ENCODE measurements at regions not wholly inside any gene's neighbourhood (a gene's known extent, or its start where the extent isn't known, plus 50 kb on each side); places are given as distances from the start of the nearest gene placed in this dataset.

DNA sequence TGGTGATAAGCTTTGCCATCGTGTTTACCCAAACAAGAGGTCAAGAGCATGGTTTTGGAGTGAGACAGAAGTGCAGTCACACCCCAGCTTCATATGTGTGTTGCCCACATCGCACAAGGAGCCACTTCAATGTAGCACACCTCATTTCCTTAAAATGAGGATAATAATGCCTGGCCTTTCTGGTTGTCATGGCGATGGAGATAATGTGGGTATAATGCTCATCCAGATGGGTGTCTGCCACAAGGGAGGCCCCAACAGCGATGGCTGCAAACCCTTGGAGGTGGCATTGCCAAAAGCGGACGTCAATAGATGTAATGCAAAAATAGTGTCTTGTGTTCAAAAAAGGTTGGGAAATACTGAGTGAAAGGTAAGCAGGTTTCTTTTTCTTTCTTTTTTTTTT lies 83.1 kb upstream of the AJAP1 start:
- DNase-seq (ENCODE audit: low read depth in 2 of 2) = no peak

- no peak for DNase-seq (ENCODE audit: low read depth in 2 of 2)
These were observed 80.9 kb upstream of the AJAP1 start for GRCh38 chr1:4573526-4573925.

DNA sequence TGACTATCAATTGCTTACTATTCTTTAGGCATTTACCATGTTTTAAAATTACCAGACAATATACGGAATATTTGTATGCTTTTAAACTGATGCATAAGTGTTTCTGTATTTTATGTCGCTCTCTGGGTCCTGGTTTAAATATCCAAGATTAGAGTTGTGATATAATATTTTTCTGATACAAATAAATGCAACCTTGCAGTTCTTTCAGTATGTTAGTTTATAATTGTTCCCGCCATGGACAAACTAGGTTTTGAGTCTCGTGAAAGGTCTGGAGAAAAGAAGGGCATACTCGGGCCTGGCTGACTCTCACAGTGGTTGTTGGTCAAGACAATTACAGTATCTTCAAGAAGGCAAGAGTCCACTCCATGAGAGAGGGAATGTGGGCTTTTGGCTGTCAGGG lies 72.6 kb upstream of the AJAP1 start:
- no peak for DNase-seq (ENCODE audit: low read depth in 2 of 2)

- DNase-seq (ENCODE audit: low read depth in 2 of 2) = no peak
These were observed 70.0 kb upstream of the AJAP1 start for GRCh38 chr1:4584449-4584848.

DNA sequence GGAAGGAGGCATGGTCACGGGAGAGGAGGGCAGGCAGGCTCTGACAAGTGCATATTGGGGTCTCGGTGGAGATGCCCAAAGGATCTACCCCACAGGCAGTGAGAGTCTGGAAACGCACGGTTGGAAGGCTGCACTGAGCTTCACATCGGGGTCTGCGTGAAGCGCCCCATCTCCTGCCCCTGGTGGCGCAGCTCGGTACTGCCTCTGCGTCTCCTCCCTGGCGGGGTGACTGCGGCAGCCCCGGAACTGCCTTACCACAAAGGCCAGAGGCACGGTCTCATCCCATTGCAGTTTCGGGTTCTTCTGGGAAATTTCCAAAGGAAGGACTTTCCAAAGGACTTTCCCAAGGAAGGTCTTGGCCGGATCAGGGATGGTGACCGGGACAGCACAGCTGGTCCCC lies 69.2 kb upstream of the AJAP1 start:
- DNase-seq (ENCODE audit: low read depth in 2 of 2) = peak; percentile 26 to 54

GRCh38 chr1:4585705-4586104 lies 68.7 kb upstream of the AJAP1 start:
- no peak for DNase-seq (ENCODE audit: low read depth in 2 of 2)

GRCh38 chr1:4586611-4587160 lies 67.7 kb upstream of the AJAP1 start:
- no peak for DNase-seq (ENCODE audit: low read depth in 2 of 2)

GRCh38 chr1:4587721-4588120 lies 66.7 kb upstream of the AJAP1 start:
- DNase-seq (ENCODE audit: low read depth in 2 of 2) = no peak

DNA sequence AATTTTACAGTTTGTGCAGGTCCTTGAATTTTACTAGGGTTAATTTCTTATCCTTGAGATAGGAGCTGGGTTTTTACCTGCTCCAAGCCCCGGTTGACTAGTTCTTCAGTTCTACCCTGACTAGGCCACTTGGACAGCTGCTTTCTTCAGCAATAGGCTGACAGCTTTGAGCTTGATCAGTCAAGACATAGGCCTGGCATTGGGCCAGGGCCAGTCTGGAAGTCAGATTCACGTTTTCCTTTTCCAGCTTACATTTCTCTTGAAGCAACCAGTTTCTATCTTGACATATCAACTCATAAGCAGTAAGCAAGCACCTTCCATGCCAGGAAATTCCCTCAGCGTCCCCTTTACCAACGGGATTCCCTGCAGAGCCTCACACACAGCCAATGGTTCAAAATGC lies 63.7 kb upstream of the AJAP1 start:
- no peak for DNase-seq (ENCODE audit: low read depth in 2 of 2)

DNA sequence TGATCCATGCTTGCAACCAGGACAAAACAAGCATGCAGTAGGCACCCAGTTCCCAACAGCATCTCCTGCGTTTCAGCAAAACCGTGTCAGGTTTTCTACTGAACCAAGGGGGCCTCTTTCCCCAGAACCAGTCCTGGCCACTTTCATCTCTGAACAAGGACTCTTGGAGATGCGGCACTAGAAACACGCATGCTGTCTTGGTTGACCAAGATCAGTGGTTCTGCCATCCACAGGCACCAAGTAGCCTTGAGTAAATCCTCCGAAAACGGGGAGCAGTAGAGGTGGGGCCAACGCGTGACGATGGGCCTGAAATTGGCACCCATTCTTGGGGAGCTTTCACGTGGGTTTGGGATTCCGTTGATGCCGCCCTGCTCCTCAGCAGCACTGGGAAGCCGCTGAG lies 62.5 kb upstream of the AJAP1 start:
- no peak for DNase-seq (ENCODE audit: low read depth in 2 of 2)

- DNase-seq (ENCODE audit: low read depth in 2 of 2) = no peak
These were observed 61.3 kb upstream of the AJAP1 start for GRCh38 chr1:4593106-4593505.

GRCh38 chr1:4594286-4594991 lies 60.0 kb upstream of the AJAP1 start:
- DNase-seq (ENCODE audit: low read depth in 2 of 2) = no peak

- no peak for DNase-seq (ENCODE audit: low read depth in 2 of 2)
These were observed 58.8 kb upstream of the AJAP1 start for GRCh38 chr1:4595341-4596225.

DNA sequence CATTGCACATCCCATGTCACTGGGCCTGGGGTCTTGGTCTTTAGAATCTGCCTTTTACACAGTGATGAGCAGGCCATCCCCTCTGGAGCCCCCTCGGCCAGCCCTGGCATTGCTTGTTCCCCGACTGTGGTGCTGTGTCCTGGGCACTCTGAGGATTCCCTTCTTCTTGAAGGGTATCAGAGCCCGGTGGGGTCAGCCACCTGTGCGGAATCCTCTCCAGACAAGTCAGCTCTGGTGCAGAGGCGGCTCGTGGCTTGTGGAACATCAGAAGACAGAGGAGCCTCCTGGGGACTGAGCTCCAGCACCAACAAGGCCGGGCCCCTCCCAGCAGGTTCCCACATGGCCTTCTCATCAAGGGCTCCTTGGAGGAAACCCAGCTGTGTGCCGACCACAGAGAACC lies 57.9 kb upstream of the AJAP1 start:
- no peak for DNase-seq (ENCODE audit: low read depth in 2 of 2)

DNA sequence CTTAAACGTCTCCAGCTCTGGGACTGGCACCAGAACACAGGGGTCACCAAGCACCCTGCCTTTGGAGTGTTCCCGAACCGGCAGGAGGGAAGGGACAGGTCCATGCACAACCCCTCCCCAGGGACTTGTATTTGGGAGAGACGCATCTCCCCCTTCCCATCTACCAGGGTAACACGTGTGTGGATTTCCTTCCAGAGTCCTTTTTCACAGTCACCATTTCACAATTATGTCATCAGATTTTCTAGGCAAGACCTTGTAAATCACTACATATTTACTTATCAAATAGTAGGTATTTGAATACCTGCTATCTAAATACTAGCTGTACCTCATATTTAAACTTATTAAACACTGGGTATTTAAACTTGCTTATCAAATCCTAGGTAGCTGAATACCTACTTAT lies 57.4 kb upstream of the AJAP1 start:
- no peak for DNase-seq (ENCODE audit: low read depth in 2 of 2)

GRCh38 chr1:4598561-4598960 lies 55.8 kb upstream of the AJAP1 start:
- DNase-seq (ENCODE audit: low read depth in 2 of 2) = no peak

GRCh38 chr1:4599521-4599920 lies 54.9 kb upstream of the AJAP1 start:
- DNase-seq (ENCODE audit: low read depth in 2 of 2) = no peak

- DNase-seq (ENCODE audit: low read depth in 2 of 2) = no peak
These were observed 54.4 kb upstream of the AJAP1 start for GRCh38 chr1:4599951-4600481.

- DNase-seq (ENCODE audit: low read depth in 2 of 2) = no peak
These were observed 53.6 kb upstream of the AJAP1 start for GRCh38 chr1:4600615-4601460.

GRCh38 chr1:4601941-4602340 lies 52.5 kb upstream of the AJAP1 start:
- DNase-seq (ENCODE audit: low read depth in 2 of 2) = no peak

DNA sequence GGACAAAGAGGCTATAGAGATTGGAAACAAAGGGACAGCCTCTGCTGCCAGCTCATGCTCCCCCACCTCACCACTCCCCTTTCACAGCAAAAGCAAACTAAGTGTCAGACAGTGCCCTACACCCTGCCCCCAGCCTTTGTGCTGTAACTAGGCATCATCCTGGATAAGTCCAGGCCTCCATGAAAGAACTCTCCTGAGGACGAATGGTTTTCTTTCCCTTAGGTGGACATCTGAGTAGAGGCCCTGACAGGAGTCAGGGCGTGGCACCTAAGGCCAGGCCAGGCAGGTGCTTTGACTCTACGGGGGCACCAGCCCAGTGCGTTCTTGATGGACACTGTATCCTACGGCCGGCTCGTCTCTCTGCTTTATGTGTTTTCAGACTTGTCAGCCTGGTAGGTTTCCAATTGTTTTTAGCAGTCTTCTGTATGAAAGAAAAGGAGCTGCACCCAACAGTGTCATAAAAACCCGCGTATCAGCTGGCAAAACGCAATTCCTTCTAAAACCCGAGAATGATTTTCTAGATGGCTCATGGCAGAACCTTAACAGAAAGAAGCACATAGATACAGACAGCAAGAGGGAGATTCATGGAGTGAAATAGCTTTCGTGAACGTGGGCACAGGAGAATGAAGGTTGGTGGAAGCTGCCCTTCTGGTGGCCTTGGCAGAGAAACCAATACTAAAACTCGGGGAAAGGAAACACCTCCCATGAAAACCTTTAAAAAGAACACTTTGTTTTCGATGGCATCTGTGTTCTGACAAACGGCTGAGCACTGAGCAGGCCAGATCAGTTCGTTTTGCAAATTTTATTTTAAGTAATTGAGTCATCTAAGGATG lies 51.7 kb upstream of the AJAP1 start:
- DNase-seq (ENCODE audit: low read depth in 2 of 2) = no peak

Measured in activated CD4-positive, alpha-beta T cell treated with anti-CD3 and anti-CD28 coated beads for 24 hours (primary cell).